HG02938 (cell line): ENCODE measurements at regions not wholly inside any gene's neighbourhood (a gene's known extent, or its start where the extent isn't known, plus 50 kb on each side); places are given as distances from the start of the nearest gene placed in this dataset.

Experiments
- ATAC-seq: cut with Tn5 transposase; IDR thresholded peaks from one replicate; pipeline ENCODE4 v1.9.1; 2021; ENCODE audit warnings: mild to moderate bottlenecking, moderate library complexity; ENCODE audit not compliant: unreplicated experiment

- no peak for ATAC-seq
Measured at GRCh38 chr14:71687166-71687831, 244.9 kb upstream of the RGS6 start.

DNA sequence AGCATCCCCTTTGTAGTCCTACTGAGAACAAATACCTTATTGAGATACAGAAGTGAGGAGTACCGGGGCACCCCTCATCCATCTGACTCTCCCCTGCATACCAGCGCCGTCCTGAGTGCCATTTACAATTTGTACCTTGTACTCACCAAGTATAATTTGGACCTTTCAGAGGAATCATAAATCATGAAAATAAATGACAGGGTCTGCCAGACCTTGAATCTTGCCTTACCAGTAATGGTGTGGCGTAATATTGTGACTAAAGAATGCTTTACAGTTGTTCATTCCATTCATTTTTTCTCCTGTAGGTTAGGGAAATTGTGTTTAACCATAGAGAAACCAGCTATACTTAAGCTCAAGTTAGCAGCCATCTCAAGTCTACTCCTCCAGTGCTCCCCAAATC lies 243.7 kb upstream of the RGS6 start:
- no peak for ATAC-seq

- ATAC-seq: no peak
Measured at GRCh38 chr14:71690478-71690877, 241.8 kb upstream of the RGS6 start.

GRCh38 chr14:71692496-71692895 lies 239.7 kb upstream of the RGS6 start:
- ATAC-seq: no peak

DNA sequence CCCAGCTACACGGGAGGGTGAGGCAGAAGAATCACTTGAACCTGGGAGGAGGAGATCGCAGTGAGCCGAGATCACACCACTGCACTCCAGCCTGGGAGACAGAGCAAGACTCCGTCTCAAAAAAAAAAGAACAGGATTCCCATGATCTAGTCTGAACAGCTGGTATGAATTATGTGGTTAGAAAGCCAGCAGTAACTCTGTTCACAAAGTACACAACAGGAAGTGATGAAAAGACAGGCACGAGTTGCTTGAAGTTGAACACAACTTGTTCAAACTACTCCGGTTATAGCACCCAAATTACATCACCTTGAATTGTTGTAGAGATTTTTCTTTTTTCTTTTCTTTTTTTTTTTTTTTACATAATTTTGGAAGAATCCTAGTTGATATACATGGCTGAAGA lies 238.8 kb upstream of the RGS6 start:
- ATAC-seq: no peak

DNA sequence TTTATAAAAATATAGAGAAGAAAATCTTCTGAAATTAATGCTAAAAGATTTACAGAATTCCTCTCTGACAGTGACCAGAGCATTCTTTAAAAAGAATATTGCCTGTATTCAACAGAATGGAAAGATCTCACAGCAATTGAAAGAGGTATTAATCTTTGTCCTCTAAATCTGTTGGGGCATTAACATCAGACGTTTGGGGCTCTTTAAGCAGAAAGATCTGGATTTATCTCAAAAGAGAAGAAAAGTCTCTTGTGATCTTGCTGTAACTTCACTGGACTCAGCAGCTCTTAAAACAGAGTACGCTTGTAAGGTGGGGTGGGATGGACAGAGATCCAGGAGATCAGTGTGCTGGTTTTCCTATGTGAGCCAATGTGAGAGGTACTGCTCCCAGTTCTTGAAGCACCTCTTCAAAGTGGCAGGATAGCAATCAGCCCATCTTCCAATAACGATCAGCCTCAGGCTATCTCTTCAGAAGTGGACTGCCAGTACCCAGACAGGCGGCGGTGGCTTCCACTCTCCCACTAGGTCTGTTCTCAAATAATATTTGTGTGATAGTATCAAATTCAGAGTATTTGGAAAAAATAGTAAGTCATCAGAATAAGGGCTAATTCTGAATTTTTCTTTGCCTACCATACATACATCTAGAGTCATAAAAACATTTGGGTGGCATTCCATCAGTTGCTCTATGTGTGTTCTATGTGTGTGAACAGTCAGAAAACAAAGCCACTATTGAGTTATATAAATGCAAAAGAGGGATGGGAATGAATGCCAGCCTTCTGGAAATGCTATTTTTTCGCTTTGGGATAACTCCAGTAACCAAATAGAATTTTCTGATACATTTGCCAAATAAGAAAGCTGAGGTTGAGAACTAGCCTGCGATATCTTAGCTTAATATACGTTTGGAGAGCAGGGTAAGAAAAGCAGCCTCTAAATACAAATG lies 237.4 kb upstream of the RGS6 start:
- ATAC-seq: no peak

- no peak for ATAC-seq
Measured at GRCh38 chr14:71695611-71696350, 236.4 kb upstream of the RGS6 start.

- no peak for ATAC-seq
Measured at GRCh38 chr14:71698027-71698426, 234.2 kb upstream of the RGS6 start.

GRCh38 chr14:71698673-71699072 lies 233.6 kb upstream of the RGS6 start:
- no peak for ATAC-seq

GRCh38 chr14:71701990-71702389 lies 230.2 kb upstream of the RGS6 start:
- no peak for ATAC-seq

GRCh38 chr14:71702786-71703185 lies 229.4 kb upstream of the RGS6 start:
- no peak for ATAC-seq

DNA sequence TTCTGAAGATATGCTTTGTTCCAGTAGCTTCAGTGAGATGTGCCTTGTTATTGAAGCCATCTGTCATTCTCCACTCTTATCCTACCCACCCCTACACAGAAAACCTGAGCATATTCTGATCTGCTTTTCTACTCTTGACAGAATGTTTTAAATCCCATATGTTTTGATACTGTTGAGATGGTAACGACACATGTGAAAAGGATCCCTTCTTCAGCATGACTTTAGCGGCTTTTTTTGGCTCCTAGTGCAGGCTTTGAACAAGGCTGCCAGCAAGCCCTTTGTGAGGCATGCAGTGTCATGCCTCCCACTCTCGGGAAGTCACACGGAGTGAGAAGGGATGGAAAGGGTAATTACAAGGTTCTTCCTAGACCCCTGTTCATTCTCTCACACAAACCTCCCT lies 228.8 kb upstream of the RGS6 start:
- no peak for ATAC-seq

GRCh38 chr14:71704210-71704609 lies 228.0 kb upstream of the RGS6 start:
- ATAC-seq: no peak

- no peak for ATAC-seq
Measured at GRCh38 chr14:71705460-71705859, 226.8 kb upstream of the RGS6 start.

DNA sequence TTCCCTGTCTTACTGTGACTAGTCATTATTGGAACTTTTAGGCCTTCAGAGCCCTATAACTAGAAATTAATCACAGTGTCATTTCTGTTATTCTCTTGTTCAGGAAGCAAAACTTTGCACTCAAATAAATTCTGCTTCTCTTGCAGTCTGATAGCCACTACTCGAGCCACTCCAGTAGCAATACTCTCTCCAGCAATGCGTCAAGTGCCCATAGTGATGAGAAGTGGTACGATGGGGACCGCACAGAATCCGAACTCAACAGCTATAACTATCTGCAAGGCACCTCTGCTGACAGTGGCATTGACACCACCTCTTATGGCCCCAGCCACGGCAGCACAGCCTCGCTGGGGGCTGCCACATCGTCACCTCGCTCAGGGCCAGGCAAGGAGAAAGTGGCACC lies 223.2 kb upstream of the RGS6 start:
- no peak for ATAC-seq

DNA sequence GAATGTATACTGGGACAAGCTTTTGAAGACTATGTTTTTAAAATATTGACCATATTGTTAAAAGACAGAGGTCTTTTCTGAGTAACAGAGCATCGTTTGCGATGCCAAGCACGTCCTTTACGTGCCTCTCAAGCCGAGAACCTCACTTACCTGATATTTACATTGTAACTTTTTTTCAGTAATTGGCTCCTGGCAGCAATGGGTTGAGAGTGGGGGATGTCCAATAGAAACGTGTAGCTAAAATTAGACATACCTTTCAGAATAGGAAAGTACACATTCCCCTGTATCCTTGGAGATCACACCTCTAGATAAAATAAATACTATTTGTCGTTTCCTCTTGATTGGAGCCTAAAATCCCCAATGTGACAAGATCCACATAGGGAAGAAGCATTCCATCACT lies 222.2 kb upstream of the RGS6 start:
- ATAC-seq: no peak

DNA sequence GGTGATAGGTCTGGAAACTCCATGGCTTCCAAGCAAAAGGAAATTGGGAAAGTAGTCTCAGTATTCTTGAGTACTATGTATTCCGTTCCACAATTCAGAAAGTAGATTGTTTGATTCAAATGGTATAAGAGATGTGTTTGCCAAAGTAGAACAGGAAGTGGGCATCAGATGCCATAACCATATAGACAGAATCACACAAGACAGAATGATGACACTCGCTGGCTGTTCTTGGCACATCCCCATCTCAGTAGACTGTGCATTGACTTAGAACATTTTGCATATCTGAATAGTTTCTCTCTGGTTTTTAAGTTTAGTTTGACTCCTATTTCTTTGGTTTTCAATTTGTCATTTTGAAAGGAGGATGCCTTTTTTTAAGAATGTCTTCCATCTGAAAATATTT lies 221.1 kb upstream of the RGS6 start:
- no peak for ATAC-seq

DNA sequence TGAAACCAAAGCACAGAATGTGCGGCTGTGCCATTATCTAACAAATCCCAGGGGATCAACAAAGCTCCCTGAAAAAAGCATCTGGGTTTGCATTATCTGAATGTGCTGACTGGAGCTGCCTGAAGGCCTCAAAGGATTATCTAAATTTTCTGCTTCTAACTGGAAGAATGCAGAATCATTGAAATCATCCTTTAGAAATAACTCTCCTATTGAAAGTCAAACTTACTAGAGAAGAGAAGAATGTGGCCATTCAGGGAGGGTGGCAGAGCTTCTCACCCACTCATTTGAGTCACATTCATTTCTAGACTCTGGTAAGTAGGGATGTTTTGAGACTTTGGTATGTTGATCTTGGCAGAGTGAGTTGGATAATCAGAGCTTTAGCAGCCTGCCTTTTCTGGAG lies 220.6 kb upstream of the RGS6 start:
- ATAC-seq: no peak

DNA sequence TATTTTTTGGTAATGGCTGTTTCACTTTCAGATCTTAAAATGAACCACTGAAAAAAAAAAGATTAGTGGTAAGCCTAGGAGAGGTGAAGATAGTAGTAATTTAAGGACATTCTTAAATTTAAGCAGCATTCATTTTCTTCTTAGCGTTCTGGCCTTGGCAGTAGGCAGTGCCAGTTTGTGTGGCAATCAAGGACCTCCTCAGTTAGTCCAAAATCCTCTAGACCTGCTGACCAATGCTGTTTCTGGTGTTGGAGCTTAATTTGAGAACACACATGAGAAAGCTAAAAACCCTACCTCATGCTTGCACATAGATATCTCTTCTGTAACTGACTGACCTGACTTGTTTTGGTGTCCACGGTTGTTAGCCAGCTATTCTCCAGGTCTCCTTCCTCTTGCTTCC lies 219.8 kb upstream of the RGS6 start:
- ATAC-seq: no peak

DNA sequence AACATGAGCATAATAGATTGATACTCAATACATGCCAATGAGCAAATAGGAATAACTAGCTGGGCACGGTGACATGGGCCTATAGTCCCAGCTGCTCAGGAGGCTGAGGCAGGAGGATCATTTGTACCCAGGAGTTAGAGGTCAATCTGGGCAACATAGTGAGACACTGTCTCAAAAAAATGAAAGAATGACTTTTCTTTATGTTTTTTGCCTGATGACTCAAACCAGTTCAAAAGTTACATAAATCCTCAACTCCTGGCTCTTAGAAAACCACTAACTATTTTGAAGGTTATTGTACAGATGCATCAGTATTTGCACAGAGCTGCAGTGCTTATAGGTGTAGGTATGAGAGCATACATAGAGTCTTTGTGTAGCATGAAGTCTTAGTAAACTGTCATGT lies 219.2 kb upstream of the RGS6 start:
- no peak for ATAC-seq

DNA sequence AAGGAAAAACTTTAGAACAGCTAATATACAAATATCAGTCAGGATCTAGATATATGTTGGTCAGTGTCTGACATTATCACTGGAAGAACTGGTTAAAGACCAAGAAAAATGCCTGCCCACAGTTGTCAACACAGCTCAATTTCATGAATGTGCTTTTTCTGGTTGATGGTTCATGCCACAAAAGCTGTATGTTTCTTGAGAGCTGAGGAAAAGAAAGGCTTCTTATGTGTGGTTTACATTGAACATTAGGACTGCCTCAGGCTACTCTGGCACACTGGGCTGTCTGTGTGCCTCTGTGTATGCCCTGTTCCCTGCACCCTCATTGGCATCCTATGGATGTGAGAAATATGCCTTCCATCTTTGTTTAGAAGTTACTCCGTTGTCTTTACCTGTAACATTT lies 218.8 kb upstream of the RGS6 start:
- no peak for ATAC-seq

GRCh38 chr14:71714225-71714624 lies 218.0 kb upstream of the RGS6 start:
- no peak for ATAC-seq
